OCI-LY7 (cell line): ENCODE measurements at regions not wholly inside any gene's neighbourhood (a gene's known extent, or its start where the extent isn't known, plus 50 kb on each side); places are given as distances from the start of the nearest gene placed in this dataset.

Experiments
- CTCF ChIP-seq: fragments of 200-600 bp; sonication (generic); conservative IDR thresholded peaks from 2 replicates; pipeline ENCODE4 v1.5.1; 2014; ENCODE audit warnings: mild to moderate bottlenecking, antibody characterized with exemption, low read length, moderate library complexity, mixed read lengths
- EZH2phosphoT487 ChIP-seq: fragments of 200-600 bp; sonication (generic); IDR thresholded peaks from 2 replicates; pipeline ENCODE4 v1.6.1; 2018; ENCODE audit warnings: low read depth, borderline replicate concordance, mild to moderate bottlenecking, mixed run types, antibody characterized with exemption, low read length, moderate library complexity, mixed read lengths

DNA sequence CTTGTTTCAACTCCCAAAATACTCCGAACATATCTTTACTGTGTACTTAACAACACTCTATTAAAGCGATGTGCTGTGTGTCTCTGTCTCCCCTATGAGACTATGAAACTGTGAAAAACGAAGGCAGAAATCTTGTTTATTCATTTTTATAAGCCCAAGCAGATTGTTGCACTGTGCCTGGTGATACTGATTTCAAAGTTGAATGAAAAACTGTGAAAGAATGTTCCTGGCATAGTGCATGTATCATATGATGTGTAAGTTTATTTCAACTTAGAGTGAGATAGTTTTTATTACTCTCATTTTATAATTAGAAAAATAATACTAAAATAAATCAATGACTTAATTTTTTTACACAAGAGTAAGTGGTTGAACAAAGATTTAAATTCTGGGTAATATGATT lies 471.9 kb upstream of the PCDH15 start:
- no peak for TF ChIP-seq CTCF
- TF ChIP-seq EZH2phosphoT487, result no peak
